OCI-LY7 (cell line): ENCODE measurements at regions not wholly inside any gene's neighbourhood (a gene's known extent, or its start where the extent isn't known, plus 50 kb on each side); places are given as distances from the start of the nearest gene placed in this dataset.

Source experiments
- EZH2phosphoT487 ChIP-seq: fragments of 200-600 bp; sonication (generic); IDR thresholded peaks from 2 replicates; pipeline ENCODE4 v1.6.1; 2018; ENCODE audit warnings: low read depth, borderline replicate concordance, mild to moderate bottlenecking, mixed run types, antibody characterized with exemption, low read length, moderate library complexity, mixed read lengths
- TF ChIP-seq, protein P1 (sequence below): fragments of 200-600 bp; sonication (generic); conservative IDR thresholded peaks from 2 replicates; pipeline ENCODE4 v1.5.1; 2014; ENCODE audit warnings: mild to moderate bottlenecking, antibody characterized with exemption, low read length, moderate library complexity, mixed read lengths

DNA sequence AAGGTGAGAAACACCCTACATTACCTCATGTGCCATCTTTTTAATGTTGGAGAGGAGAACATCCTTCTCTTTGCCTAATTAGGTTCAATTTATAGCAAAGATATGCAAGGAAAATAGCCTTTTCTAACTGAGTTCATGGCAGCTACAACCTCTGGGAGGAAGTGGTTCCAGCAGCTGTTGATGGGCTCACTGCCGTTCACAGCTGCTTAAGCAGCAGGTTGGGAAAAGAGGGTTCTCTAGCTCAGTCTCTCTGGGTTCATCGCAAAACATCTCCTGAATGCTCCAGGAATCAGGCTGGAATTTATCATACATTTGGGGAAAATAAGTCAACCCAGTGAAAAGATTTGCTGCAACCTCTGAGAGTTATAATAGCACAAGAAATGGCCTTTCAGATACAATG, 115.1 kb downstream of the UNC5CL start:
- TF ChIP-seq, protein P1, sequence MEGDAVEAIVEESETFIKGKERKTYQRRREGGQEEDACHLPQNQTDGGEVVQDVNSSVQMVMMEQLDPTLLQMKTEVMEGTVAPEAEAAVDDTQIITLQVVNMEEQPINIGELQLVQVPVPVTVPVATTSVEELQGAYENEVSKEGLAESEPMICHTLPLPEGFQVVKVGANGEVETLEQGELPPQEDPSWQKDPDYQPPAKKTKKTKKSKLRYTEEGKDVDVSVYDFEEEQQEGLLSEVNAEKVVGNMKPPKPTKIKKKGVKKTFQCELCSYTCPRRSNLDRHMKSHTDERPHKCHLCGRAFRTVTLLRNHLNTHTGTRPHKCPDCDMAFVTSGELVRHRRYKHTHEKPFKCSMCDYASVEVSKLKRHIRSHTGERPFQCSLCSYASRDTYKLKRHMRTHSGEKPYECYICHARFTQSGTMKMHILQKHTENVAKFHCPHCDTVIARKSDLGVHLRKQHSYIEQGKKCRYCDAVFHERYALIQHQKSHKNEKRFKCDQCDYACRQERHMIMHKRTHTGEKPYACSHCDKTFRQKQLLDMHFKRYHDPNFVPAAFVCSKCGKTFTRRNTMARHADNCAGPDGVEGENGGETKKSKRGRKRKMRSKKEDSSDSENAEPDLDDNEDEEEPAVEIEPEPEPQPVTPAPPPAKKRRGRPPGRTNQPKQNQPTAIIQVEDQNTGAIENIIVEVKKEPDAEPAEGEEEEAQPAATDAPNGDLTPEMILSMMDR, result no peak
- TF ChIP-seq EZH2phosphoT487, result no peak
